ENCODE measurements at regions not wholly inside any gene's neighbourhood (a gene's known extent, or its start where the extent isn't known, plus 50 kb on each side); places are given as distances from the start of the nearest gene placed in this dataset.
"Not testable (repeated sequence)": the region's sequence is repeated elsewhere in the genome, so short reads cannot be mapped to it uniquely, and the experiment has no call there.

DNA sequence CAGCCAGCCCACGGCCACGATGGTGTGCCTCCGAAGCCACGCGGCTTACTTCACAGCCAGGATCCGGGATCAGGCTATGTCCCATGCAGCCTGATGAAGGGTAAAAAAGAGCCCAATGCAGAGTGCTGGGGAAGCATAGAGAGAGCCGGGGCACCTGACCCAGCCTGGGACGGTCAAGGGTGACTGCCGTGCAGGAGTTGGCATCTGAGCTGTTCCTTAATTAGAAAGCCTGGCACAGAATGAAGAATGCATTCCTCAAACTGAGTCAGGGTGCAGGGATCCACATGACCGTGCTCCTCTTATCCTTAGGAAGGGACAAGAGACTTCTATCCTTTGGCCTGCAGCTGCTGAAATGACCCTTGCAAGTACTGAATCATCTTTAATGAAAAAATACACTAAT is 88.2 kb upstream of the SAMD11 start:
- TF ChIP-seq, protein P1, sequence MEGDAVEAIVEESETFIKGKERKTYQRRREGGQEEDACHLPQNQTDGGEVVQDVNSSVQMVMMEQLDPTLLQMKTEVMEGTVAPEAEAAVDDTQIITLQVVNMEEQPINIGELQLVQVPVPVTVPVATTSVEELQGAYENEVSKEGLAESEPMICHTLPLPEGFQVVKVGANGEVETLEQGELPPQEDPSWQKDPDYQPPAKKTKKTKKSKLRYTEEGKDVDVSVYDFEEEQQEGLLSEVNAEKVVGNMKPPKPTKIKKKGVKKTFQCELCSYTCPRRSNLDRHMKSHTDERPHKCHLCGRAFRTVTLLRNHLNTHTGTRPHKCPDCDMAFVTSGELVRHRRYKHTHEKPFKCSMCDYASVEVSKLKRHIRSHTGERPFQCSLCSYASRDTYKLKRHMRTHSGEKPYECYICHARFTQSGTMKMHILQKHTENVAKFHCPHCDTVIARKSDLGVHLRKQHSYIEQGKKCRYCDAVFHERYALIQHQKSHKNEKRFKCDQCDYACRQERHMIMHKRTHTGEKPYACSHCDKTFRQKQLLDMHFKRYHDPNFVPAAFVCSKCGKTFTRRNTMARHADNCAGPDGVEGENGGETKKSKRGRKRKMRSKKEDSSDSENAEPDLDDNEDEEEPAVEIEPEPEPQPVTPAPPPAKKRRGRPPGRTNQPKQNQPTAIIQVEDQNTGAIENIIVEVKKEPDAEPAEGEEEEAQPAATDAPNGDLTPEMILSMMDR (IDR thresholded peaks at IDR 0.05) = not testable (repeated sequence)
- not testable (repeated sequence) for TF ChIP-seq POLR2A (IDR thresholded peaks at IDR 0.05)

Data from right lobe of liver (tissue), 4 donors.